ENCODE measurements at regions not wholly inside any gene's neighbourhood (a gene's known extent, or its start where the extent isn't known, plus 50 kb on each side); places are given as distances from the start of the nearest gene placed in this dataset.

DNA sequence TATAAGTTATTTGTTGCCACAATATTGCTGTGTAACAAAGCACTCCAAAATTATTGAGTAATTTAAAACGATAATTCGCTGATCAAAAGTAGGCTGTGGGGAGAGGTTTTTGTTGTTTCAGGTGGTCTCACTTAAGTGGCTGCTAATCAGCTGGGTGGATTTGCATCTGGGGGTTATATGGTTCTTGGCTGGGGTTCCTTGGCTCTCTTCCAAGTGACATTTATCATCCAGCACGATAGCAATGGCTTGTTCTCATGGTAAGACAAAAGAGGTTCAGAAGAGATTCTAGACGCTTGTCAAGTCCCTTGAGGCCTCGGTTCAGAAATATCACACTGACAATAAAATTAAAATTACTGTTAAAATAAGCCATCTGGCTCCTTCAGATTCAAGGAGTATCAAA lies 1648.8 kb downstream of the GRIK2 start:
- CTCF ChIA-PET = no interaction called here
- POLR2A ChIA-PET = no interaction called here
- TF ChIP-seq, protein P1, sequence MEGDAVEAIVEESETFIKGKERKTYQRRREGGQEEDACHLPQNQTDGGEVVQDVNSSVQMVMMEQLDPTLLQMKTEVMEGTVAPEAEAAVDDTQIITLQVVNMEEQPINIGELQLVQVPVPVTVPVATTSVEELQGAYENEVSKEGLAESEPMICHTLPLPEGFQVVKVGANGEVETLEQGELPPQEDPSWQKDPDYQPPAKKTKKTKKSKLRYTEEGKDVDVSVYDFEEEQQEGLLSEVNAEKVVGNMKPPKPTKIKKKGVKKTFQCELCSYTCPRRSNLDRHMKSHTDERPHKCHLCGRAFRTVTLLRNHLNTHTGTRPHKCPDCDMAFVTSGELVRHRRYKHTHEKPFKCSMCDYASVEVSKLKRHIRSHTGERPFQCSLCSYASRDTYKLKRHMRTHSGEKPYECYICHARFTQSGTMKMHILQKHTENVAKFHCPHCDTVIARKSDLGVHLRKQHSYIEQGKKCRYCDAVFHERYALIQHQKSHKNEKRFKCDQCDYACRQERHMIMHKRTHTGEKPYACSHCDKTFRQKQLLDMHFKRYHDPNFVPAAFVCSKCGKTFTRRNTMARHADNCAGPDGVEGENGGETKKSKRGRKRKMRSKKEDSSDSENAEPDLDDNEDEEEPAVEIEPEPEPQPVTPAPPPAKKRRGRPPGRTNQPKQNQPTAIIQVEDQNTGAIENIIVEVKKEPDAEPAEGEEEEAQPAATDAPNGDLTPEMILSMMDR (IDR thresholded peaks at IDR 0.05; ENCODE audit: insufficient read depth, low read length, missing control alignments) = no peak
- no peak for DNase-seq (ENCODE audit: low read depth, low spot score)
- H3K4me3 ChIP-seq (ENCODE audit: low read depth, low read length) = no peak overlapping the region

DNA sequence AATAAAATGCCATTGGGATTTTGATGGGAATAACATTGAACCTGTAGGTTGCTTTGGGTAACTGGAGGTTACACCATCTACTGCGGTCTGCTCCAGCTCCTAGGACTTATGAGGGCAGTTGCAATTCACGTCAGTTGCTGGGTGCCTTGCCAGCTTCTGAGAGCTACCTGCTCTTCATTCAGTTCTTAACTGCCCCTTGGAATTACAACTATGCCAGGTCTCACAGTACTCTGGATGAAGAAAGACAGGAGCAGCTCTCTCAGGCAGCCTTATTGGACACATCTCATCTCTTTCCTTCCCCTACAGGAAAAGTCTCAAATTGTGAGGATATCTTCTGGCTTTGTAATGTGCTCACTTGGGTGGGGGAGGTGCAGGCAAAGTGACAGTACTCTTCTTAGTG lies 1643.3 kb downstream of the GRIK2 start:
- POLR2A ChIA-PET = no interaction called here

GRCh38 chr6:103027271-103027931 lies 1633.9 kb downstream of the GRIK2 start:
- CTCF ChIA-PET = no interaction called here
- no peak overlapping the region for H3K4me3 ChIP-seq (ENCODE audit: low read depth, low read length)
- TF ChIP-seq, protein P1 (IDR thresholded peaks at IDR 0.05; ENCODE audit: insufficient read depth, low read length, missing control alignments) = no peak
- POLR2A ChIA-PET = no interaction called here
- no peak for DNase-seq (ENCODE audit: low read depth, low spot score)

More for the DNA sequence above, 1643.3 kb downstream of the GRIK2 start:
- H3K4me3 ChIP-seq (ENCODE audit: low read depth, low read length) = no peak overlapping the region
- TF ChIP-seq, protein P1 (IDR thresholded peaks at IDR 0.05; ENCODE audit: insufficient read depth, low read length, missing control alignments) = no peak
- CTCF ChIA-PET = no interaction called here
- no peak for DNase-seq (ENCODE audit: low read depth, low spot score)

- TF ChIP-seq, protein P1 (IDR thresholded peaks at IDR 0.05; ENCODE audit: insufficient read depth, low read length, missing control alignments) = no peak
- CTCF ChIA-PET = no interaction called here
- POLR2A ChIA-PET = no interaction called here
- no peak overlapping the region for H3K4me3 ChIP-seq (ENCODE audit: low read depth, low read length)
- DNase-seq (ENCODE audit: low read depth, low spot score) = no peak
Observed at GRCh38 chr6:103018426-103018825, 1624.9 kb downstream of the GRIK2 start.

- no peak overlapping the region for H3K4me3 ChIP-seq (ENCODE audit: low read depth, low read length)
- CTCF ChIA-PET = no interaction called here
- TF ChIP-seq, protein P1 (IDR thresholded peaks at IDR 0.05; ENCODE audit: insufficient read depth, low read length, missing control alignments) = no peak
- DNase-seq (ENCODE audit: low read depth, low spot score) = no peak
- POLR2A ChIA-PET = no interaction called here
Observed at GRCh38 chr6:103017878-103018277, 1624.4 kb downstream of the GRIK2 start.

DNA sequence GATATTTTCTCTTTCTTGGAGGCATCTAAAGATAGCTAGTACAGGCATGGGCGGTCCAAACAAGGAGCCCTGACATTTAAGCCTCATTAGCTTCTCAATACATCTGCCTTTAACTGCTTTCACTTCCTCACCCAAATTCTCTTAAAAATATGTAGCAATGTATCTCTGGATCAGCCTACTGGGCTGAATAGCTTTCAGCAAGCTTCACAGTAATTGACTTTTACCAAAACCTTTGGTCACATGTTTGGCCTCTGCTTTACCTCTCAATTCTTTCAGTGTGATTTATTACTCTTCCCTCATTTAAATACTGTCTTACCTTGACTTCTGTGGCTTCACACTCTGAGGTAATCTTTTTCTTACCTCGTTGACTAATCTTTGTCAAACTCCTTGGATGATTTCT lies 1618.1 kb downstream of the GRIK2 start:
- no peak overlapping the region for H3K4me3 ChIP-seq (ENCODE audit: low read depth, low read length)
- no peak for DNase-seq (ENCODE audit: low read depth, low spot score)
- CTCF ChIA-PET = no interaction called here
- POLR2A ChIA-PET = no interaction called here
- TF ChIP-seq, protein P1 (IDR thresholded peaks at IDR 0.05; ENCODE audit: insufficient read depth, low read length, missing control alignments) = no peak
